GM12873 (cell line): ENCODE measurements at regions not wholly inside any gene's neighbourhood (a gene's known extent, or its start where the extent isn't known, plus 50 kb on each side); places are given as distances from the start of the nearest gene placed in this dataset.

Experiments
- CTCF ChIP-seq: IDR thresholded peaks from 2 replicates; pipeline ENCODE4 v1.5.1; 2012; ENCODE audit warnings: low read depth, mild to moderate bottlenecking, moderate library complexity, low read length, control low read depth; ENCODE audit not compliant: insufficient read depth; ENCODE audit errors: missing control alignments

- TF ChIP-seq CTCF = no peak
These were observed 361.6 kb downstream of the DLEU7 start for GRCh38 chr13:50481936-50482335.

GRCh38 chr13:50483416-50483815 lies 360.1 kb downstream of the DLEU7 start:
- no peak for TF ChIP-seq CTCF

GRCh38 chr13:50484472-50485113 lies 358.9 kb downstream of the DLEU7 start:
- TF ChIP-seq CTCF = no peak

- TF ChIP-seq CTCF = no peak
These were observed 357.2 kb downstream of the DLEU7 start for GRCh38 chr13:50485979-50486935.

GRCh38 chr13:50493683-50494082 lies 349.8 kb downstream of the DLEU7 start:
- no peak for TF ChIP-seq CTCF

- TF ChIP-seq CTCF = no peak
These were observed 349.4 kb downstream of the DLEU7 start for GRCh38 chr13:50494138-50494537.

- TF ChIP-seq CTCF = no peak
These were observed 334.3 kb downstream of the DLEU7 start for GRCh38 chr13:50509167-50509566.
